ENCODE measurements at regions not wholly inside any gene's neighbourhood (a gene's known extent, or its start where the extent isn't known, plus 50 kb on each side); places are given as distances from the start of the nearest gene placed in this dataset.

DNA sequence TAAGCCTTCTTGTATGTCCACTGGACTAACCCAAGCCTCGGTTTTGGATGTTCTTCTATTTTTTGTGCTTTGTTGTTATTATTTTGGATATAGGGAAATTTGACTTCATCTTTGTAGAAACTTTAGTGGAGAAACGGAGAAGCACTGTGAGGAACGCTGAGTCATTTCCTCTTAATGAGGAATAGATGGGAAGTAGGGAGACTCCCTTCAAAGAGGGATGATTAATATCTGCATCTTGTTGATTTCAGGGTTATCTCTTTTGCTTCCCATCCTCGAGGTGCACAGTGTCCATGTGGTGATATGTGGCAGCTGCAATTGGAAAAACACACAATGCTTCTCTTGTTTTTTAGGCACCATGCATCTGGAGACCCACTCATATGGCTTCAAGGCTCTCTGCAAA, 1147.9 kb downstream of the NLGN4X start:
- no peak for TF ChIP-seq PHF8 (IDR thresholded peaks at IDR 0.05; ENCODE audit: borderline replicate concordance, low read depth)
- TF ChIP-seq, protein P1, sequence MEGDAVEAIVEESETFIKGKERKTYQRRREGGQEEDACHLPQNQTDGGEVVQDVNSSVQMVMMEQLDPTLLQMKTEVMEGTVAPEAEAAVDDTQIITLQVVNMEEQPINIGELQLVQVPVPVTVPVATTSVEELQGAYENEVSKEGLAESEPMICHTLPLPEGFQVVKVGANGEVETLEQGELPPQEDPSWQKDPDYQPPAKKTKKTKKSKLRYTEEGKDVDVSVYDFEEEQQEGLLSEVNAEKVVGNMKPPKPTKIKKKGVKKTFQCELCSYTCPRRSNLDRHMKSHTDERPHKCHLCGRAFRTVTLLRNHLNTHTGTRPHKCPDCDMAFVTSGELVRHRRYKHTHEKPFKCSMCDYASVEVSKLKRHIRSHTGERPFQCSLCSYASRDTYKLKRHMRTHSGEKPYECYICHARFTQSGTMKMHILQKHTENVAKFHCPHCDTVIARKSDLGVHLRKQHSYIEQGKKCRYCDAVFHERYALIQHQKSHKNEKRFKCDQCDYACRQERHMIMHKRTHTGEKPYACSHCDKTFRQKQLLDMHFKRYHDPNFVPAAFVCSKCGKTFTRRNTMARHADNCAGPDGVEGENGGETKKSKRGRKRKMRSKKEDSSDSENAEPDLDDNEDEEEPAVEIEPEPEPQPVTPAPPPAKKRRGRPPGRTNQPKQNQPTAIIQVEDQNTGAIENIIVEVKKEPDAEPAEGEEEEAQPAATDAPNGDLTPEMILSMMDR (IDR thresholded peaks at IDR 0.05), result no peak
- TF ChIP-seq, protein P2, sequence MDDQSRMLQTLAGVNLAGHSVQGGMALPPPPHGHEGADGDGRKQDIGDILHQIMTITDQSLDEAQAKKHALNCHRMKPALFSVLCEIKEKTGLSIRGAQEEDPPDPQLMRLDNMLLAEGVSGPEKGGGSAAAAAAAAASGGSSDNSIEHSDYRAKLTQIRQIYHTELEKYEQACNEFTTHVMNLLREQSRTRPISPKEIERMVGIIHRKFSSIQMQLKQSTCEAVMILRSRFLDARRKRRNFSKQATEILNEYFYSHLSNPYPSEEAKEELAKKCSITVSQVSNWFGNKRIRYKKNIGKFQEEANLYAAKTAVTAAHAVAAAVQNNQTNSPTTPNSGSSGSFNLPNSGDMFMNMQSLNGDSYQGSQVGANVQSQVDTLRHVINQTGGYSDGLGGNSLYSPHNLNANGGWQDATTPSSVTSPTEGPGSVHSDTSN (IDR thresholded peaks at IDR 0.05), result no peak
- TF ChIP-seq ZFP36 (IDR thresholded peaks at IDR 0.05; ENCODE audit: borderline replicate concordance, partially characterized antibody), result no peak
- no peak for TF ChIP-seq BHLHE40 (IDR thresholded peaks at IDR 0.05; ENCODE audit: low read depth, low read length)
- TF ChIP-seq, protein P3, sequence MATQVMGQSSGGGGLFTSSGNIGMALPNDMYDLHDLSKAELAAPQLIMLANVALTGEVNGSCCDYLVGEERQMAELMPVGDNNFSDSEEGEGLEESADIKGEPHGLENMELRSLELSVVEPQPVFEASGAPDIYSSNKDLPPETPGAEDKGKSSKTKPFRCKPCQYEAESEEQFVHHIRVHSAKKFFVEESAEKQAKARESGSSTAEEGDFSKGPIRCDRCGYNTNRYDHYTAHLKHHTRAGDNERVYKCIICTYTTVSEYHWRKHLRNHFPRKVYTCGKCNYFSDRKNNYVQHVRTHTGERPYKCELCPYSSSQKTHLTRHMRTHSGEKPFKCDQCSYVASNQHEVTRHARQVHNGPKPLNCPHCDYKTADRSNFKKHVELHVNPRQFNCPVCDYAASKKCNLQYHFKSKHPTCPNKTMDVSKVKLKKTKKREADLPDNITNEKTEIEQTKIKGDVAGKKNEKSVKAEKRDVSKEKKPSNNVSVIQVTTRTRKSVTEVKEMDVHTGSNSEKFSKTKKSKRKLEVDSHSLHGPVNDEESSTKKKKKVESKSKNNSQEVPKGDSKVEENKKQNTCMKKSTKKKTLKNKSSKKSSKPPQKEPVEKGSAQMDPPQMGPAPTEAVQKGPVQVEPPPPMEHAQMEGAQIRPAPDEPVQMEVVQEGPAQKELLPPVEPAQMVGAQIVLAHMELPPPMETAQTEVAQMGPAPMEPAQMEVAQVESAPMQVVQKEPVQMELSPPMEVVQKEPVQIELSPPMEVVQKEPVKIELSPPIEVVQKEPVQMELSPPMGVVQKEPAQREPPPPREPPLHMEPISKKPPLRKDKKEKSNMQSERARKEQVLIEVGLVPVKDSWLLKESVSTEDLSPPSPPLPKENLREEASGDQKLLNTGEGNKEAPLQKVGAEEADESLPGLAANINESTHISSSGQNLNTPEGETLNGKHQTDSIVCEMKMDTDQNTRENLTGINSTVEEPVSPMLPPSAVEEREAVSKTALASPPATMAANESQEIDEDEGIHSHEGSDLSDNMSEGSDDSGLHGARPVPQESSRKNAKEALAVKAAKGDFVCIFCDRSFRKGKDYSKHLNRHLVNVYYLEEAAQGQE (IDR thresholded peaks at IDR 0.05), result no peak
- no peak for TF ChIP-seq KDM5A (IDR thresholded peaks at IDR 0.05)
- TF ChIP-seq, protein P4, sequence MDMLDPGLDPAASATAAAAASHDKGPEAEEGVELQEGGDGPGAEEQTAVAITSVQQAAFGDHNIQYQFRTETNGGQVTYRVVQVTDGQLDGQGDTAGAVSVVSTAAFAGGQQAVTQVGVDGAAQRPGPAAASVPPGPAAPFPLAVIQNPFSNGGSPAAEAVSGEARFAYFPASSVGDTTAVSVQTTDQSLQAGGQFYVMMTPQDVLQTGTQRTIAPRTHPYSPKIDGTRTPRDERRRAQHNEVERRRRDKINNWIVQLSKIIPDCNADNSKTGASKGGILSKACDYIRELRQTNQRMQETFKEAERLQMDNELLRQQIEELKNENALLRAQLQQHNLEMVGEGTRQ (IDR thresholded peaks at IDR 0.05), result no peak
- TF ChIP-seq POLR2A (IDR thresholded peaks at IDR 0.05; ENCODE audit: low read length), result no peak
- TF ChIP-seq RFX5 (IDR thresholded peaks at IDR 0.05), result no peak
- no peak for TF ChIP-seq RNF2 (IDR thresholded peaks at IDR 0.05; ENCODE audit: borderline replicate concordance, low read depth)

All from A549 (cell line).